CD1c-positive myeloid dendritic cell (primary cell): ENCODE measurements at regions not wholly inside any gene's neighbourhood (a gene's known extent, or its start where the extent isn't known, plus 50 kb on each side); places are given as distances from the start of the nearest gene placed in this dataset.
A peak's percentile ranks its signal among the peaks of the same experiment; 100 is the strongest.

Experiments used
- DNase-seq: peaks from one replicate; pipeline ENCODE4 v3.0.0-alpha.2; 2016; ENCODE audit errors: extremely low spot score

DNA sequence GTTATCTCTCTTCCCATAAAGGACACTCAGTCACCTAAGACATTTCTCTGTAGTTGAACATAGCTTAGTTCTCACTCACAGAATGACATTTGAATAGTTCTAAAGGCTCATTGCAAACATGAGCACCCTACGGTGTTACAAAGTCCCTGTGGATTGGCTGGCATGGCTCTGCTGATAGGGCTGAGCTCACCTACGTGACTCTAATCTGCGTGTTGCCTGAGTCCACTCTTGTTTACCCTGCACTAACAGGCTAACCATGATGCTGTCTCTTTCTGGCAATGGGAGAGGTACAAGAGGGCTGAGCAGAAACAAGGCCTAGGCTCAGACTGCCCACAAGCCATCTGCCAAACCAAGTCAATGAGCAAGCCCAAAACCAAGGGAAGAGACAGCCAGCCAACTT, 103.6 kb downstream of the PALM2AKAP2 start:
- no peak for DNase-seq

DNA sequence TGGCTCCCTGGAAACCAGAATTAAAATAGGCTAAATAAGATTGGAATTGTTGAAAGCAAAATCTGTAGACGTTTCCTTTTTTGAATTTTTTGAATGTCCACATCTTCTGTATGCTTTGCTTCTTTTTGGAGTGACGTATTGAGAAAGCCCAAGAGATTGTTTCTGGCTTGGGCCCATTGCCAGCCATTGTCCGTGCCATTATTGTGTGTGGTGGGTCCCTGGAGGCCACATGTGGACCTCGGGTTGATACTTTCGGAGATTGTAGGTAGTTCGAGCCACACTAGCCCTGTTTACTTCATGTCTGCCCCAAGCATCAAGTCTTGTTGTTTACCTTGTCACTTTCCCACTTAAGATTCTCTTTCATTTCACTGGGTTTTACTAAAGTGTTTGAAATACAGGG, 106.0 kb downstream of the PALM2AKAP2 start:
- no peak for DNase-seq

DNA sequence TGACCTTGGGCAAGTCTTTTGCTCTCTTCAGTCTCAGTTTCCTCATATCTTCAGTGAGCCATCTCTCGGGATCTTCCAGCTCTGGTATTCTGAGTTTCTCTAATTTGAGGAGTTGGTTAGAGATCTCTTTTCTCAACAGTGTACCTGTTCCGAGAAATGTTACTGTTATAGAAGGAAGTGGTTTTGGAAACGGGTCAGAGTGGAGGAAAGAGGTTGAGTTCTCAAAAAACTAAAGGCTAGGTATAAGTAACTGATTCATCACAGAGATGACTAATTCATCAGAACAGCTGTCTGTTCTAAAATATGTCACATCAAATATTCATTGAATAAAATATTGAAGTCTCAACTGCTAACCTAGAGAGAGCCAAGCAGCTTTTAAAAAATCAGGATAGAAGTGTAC, 106.6 kb downstream of the PALM2AKAP2 start:
- DNase-seq = no peak

DNA sequence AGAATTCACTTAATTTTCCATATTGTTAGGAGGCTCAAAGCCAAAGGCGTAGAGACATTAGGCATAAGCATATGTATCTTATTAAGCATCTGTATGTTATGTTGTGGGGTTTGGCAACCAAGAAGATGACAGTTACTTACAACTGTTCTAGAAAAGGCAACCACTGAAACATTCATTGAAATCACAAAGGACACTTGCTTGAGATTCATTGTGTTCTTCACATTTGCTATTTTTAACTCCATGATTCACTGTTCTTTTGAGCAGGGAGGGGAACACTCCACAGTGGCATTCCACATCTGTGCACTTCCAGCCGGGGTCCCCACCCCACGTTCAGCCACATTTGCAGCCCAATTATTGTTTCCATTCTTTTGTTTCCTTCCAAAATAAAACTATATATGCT, 107.1 kb downstream of the PALM2AKAP2 start:
- no peak for DNase-seq

DNA sequence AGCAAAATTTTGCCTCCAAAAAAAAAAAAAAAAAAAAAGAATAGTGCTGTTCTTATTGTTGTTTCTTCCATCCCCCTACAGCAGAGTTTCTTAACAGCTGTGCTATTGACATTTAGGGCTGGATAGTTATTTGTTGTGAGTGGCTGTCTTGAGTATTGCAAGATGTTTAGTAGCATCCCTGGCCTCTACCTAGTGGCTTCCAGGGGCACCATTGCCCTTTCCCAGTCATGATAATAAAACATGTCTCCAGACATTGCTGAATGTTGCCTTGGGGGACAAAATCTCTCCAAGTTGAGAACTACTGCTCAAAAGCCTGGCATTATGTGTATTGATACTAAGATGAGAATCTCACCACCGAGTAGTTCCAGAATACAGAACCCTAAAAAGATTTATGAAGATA, 108.7 kb downstream of the PALM2AKAP2 start:
- no peak for DNase-seq

DNA sequence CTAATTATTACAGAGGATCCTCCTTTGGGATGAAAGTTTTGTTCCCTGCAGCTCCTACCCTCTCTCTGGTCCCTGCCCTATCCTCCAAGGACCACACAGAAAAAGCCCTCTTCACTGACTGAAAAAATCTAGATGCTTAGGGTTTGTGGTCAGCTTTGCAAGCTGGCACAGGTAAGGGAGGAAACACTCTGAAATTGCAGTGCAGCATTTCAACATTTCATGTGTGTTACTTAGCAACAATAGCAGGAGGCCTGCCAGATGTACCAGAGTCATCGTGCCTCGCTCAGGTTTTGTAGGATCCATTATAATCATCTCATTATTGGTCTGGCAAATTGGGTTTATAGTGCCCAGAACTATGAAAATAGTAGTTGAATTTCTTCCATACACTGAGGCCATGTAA, 109.5 kb downstream of the PALM2AKAP2 start:
- DNase-seq = no peak

DNA sequence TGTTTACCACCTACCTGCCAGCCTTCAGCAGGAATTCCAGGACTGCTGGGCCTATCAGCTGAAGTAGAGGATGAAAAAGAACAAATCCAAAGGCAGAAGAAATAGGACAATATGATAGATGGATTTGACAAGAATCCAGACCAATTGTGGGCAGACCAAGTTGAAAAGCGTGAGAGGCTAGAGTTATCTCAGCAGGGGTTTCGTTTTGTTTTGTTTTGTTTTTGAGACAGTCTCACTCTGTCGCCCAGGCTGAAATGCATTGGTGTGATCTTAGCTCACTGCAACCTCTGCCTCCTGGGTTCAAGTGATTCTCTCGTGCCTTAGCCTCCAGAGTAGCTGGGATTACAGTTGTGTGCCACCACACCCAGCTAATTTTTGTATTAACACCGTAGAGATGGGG, 113.2 kb downstream of the PALM2AKAP2 start:
- DNase-seq = no peak

DNA sequence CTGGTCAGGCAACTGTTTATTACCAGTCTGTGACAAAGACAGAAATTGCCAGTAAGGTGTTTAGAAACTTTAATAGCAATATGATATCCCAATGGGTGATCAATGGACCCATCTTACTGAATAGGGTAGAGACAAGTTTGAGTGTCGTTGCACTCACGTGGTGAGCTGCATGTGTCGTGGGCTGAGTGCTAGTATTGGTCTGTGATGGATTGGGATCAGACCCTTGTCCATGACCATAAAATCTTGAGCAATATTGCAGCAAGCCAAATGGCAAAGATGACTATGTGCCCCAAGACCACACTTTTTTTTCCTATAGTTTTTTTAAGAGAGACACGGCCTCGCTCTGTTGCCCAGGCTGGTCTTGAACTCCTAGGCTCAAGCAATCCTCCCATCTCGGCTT, 114.5 kb downstream of the PALM2AKAP2 start:
- no peak for DNase-seq

DNA sequence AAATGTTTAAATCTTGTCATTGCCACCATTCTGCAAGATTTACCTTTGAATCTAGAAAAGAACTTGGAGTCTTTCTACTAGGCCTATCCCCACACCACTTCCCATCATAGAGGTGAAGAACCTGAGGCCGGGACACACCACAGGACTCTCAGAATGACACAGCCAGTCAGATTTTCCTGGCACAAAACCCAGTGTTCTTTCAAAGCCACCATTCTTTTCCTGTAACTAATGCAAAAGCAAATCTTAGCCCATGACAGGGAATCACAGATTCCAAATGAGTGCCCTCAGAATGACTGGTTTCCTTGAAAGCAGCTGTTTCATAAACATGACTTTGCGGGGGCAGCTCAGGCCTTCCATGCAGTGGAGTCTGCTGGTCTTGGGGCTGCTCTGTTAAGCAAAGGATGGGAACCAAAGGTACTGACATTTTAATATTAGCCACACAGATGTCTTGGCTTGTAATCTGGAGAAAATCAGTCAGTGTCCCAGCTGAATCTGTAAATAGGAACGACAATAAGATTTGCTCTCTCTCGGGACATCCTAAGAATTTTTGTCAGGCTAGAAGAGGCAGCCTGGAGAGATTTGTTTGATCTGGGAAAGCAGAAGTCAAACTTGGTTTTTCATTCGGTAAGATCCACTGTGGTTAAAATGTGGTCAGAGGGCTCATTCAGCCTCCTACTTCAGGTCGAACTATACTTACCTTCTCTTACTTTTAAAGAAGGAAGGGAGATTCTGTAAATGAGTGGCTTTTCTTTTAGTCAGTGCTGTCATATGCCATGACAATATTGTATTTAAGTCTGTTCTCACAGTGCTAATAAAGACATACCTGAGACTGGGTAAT, 115.1 kb downstream of the PALM2AKAP2 start:
- no peak for DNase-seq

DNA sequence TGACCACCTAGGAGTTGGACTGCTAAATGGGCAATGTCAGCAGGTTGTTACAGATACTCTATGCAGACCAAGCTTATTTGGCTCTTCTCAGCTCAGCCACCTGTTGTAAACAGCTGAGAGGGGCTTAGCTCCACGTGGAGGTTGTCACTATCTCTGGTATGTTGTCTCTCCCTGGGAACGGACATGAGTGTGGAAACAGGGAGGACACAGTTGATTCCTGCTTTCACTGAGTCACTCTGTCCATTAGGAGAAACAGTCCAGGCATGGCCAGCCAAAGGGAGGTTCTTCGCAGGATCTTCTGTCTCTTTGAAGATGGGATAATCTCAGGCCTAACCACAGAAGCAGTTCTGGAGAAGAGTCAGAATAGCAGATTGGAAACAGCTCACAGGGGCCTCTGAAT, 121.2 kb downstream of the PALM2AKAP2 start:
- DNase-seq = no peak

DNA sequence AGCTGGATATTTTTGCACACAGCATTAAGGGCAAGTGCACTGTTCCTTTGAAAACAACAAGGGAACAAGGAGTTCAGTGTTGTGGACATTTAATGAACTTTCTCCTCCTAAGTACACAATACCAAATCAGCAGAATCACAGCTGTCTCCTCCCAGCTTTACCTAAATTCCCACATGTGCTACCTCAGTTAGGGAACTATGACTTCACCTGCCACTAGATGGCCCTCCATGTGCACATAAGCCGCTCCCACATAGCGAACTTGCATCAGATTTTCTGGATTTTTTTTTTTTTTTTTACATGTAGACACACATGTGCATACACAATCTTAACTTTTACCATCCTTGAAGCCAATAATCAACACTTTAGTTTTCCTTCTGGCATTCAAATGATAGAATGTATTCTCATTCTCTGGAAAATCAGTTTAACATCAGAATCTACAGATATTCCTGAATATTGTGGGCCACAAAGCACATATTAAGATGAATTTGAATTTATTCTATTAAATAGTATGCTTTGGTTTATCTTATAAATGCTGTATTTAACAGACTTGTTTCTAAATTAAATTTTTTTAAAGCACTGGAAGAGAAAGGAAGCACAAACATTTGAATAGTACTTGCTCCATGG, 123.6 kb downstream of the PALM2AKAP2 start:
- DNase-seq = peak; percentile 77

DNA sequence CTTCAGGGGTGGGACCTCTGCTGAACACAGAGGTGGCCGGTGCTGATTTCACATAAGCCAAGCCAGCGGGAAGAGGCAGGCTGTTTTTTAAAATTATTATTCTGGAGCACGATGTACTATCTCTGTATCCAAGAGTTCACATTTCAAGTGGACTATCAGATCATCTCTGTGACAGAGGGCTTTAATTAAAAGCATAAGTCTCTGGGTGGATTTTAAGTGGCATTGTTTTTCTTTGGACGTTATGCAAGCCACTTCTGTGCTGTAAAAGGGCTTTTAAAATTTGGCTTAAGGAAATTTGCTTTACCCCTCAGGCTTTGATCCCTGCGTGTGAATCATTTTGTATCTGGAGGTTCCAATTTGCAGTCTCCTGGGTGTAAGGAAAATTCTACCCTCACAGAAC, 124.7 kb downstream of the PALM2AKAP2 start:
- no peak for DNase-seq

DNA sequence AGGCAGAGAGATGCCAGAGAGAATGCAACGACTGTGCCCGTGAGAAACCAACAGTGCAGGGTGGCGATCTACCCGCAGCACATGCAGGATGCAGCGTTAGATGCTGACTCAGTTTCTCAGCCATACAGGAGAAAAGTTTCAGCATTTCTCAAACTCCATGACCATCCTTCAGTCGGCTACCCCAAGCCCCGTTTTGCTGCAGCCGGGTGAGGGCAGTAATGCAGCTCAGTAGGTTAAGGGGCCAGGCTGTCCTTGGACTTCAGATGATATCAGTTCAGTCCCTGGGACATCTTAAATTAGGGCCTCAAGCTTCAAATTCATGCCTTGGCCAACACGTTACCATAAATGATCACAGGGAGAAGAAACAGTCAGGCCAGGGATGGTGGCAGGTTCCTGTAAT, 125.5 kb downstream of the PALM2AKAP2 start:
- DNase-seq = no peak

DNA sequence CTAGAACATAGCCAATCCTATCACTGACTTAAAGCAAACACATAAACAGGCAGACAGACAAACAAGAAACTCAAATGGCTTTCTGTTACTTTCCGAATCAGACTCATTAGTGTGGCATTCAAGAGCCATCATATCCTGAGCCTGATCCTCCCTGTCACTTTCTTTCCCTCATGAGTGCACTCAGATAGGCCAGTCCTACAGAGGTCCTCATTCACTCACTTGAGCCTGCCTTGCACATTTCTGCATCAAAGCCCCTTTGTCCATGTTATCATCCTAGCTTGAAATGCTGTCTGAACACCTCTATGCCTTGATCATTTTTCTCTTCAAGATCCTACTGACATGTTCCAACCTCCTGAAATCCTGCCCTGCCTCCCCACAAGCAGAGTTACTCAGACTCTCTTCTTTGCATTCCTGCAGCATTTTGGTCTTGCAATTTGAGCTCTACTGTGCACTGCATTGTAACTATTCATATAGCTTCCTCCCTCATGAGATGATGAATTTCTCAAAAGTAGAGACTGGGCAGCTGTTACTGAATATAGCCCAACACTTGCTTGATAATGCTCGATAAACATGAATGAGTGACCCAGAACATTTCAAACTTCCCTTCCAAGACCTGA, 126.9 kb downstream of the PALM2AKAP2 start:
- no peak for DNase-seq

DNA sequence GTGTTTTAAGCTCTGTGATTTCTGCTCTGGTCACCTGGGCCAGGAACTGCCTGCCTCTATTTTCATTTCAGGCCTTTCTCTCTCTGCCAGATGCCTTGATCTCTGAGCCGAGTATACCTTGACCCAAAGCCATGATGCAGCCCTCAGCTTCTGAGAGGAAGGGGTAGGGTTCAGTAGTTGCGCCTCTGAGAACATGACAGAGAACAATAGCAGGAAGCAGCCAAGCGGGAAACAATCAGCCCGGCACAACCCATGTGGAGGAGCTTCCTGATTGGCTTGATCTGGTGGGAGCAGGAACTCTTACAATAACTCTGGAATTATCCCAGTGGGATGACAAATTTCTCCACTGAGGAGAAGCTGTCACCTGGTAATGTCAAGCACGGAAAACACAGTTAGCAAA, 127.4 kb downstream of the PALM2AKAP2 start:
- DNase-seq = no peak

DNA sequence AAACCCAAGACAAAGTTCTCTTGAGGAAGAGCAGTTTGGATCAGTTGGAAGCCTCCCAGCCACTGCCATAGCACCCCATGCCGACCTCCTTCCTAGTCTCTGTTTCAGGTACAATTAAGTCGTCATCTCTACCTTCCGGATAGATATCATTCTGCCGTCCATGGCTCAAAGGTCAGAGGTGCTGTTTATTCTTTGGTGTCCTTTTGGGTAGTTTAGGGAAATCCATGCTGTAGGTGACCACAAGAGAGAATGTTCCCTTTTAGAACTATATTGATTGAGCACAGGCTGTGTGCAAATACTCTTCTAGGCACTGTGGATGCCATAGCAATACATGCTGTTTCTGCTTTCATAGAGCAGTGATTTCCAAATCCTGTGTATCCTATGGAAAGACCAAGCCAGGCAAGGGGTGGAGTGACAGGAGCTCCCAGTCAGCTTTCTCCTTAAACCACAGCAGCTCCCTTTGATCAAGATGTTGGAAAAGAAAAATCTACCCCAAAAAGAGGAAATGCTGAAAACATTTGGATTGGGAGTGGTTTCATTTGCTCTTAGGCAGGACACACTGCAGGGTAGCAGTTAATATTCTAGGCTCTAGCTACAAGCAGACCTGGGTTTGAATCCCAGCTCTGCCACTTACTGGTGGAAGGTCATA, 127.9 kb downstream of the PALM2AKAP2 start:
- no peak for DNase-seq

DNA sequence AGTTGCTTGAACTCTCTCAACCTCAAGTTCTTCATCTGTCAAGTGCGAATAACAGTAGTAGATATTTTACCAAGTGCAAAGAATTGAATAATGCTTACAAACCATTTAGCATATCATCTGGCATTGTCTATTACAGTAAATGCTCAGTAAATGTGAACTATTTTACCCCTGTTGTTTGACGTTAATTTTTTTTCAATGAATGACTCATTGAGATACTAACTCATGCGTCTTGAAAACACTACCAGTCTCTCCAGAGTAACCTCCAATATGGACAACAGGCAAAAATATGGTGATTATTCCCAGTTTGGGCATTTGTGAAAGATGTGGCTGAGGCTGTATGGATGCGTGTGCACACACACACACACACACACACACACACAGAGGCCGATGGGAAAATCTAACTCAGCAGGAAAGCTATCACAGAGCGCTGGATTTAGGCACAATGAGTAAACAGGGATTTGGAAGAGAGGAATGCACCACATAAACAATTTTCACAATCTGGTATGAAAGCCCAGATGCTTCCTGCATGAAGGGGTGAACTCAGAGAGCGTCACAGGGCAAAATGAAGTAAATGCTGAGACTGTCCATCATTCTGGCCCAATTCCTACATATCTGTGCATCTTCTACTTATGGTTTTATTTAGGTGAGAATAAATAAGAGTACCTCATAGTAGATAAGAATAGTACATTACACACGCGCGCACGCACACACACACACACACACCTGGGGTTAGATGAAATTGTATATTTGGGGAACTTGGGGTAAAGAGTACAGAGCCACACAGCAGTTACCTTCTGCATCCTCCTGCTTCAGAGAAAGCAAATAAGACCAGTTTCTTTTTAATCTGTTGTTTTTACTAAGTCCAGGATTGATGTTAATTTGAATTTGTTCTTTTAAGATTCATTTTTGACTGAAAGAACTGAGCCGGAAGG, 128.7 kb downstream of the PALM2AKAP2 start:
- DNase-seq = no peak

DNA sequence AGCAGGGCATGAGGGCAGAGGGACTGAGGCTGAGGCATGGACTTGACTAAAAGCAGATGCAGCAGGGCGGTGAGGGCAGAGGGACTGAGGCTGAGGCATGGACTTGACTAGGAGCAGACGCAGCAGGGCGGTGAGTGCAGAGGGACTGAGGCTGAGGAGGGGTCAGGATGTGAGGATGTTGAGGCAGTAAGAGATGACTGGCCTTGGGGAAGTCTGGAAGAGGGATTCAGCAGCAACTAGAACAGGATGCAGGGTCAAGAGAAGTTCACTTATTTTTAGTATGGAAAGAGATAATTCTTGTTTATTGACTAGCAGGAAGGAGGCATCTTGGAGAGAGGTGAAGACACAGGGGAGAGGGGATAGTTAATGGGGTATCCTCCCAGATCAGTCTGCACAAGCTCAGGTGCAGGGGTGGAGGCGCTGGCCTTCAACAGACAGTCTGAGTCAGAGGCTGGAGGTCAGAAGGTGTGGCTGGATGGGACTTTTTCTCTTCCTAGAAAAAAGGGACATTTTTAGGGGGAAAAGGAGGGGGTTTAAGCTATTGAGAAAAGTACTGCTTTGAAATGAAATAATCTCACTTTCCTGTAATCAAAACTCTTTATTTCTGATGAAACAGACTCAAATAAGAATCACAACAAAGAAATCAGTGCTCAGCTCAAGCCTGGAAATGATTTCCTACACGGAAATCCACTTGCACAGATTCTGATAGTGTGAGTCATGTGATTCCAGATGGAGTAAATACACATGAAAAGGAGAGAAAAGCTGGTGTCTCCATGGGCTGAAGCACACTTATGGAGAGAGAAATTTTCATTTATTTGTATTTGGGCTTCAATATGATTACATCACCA, 130.9 kb downstream of the PALM2AKAP2 start:
- no peak for DNase-seq

DNA sequence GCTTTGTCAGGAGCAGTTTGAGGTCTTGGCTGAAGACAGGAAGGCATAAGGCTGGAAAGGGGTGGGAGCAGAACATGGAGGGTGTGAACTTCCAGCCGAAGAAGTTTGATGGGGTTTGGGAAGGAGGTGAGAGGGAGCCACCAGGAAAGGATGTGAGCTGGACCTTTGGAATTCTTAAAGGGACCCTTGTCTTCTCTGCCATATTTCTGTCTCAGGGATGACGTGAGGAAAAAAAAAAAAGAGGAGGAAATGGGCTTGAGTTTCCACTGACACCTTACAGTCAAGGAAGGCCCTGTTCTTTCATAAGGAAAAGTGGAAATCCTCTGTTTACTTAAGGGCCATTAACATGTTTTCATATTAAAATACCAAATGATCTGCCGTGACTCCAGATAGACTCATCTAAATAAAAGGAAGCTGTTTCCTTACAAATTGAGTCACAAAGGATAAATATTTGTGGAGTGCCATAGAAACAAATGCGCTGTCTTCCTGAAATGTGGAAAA, 132.1 kb downstream of the PALM2AKAP2 start:
- DNase-seq = no peak

DNA sequence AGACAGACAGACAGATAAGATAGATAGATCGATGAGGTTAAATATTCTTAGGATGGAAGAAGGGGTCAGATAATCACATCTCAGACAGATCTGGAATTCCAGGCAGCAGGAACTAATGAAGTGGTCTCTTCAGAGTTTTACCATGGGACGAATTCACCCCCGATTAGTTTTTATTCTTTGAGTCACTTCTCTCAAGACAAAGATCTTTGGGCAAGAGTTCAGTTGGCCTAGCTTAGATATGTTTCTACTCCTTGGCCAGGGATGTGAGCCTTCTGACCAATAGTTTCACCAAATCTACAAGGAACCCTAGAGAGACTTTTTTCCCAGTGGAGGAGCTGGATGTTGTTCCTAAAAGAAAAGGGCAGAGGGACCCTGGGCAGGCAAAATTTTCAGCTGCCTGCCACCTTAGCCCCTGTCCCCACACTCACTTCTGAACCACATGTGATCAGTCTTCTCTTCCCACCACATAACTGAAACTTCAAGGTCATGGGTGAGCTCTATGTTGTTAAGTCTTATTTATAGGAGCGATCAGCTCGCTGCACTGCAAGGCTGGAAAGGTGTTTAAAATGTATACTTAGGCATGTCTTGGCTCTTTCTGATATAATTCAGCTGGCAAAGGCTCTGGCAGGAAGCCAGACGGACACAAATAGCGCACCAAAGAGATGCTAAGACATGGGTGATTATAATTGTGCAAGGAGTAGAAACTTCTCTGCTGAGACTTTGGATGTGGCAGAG, 132.9 kb downstream of the PALM2AKAP2 start:
- DNase-seq = no peak
